ENCODE measurements at regions not wholly inside any gene's neighbourhood (a gene's known extent, or its start where the extent isn't known, plus 50 kb on each side); places are given as distances from the start of the nearest gene placed in this dataset.

DNA sequence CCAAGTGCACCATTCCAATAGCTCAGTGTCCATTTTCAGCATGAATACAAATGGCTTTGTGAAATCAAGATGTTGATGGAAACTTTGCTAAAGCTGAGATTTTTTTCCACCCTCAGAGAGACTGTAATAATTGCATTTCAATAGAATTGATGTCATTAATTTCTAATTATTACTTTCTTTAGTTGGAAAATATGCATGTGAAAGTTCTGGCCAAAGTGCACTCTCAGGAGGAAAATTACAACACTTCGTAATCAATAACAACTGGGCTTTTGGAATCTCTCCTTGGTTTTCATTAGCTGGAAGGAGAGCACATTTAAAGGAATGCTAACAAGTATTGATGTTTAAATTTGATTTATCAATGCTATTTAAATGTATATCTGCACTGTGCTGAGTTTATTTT is 529.5 kb upstream of the CDH8 start:
- TF ChIP-seq, protein P1, sequence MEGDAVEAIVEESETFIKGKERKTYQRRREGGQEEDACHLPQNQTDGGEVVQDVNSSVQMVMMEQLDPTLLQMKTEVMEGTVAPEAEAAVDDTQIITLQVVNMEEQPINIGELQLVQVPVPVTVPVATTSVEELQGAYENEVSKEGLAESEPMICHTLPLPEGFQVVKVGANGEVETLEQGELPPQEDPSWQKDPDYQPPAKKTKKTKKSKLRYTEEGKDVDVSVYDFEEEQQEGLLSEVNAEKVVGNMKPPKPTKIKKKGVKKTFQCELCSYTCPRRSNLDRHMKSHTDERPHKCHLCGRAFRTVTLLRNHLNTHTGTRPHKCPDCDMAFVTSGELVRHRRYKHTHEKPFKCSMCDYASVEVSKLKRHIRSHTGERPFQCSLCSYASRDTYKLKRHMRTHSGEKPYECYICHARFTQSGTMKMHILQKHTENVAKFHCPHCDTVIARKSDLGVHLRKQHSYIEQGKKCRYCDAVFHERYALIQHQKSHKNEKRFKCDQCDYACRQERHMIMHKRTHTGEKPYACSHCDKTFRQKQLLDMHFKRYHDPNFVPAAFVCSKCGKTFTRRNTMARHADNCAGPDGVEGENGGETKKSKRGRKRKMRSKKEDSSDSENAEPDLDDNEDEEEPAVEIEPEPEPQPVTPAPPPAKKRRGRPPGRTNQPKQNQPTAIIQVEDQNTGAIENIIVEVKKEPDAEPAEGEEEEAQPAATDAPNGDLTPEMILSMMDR (IDR thresholded peaks at IDR 0.05; ENCODE audit: low read length) = no peak
- TF ChIP-seq EZH2phosphoT487 (IDR thresholded peaks at IDR 0.05; ENCODE audit: low read length) = no peak
- TF ChIP-seq EZH2 (optimal IDR thresholded peaks at IDR 0.05; ENCODE audit: low read depth, low read length) = no peak
